ENCODE measurements at regions not wholly inside any gene's neighbourhood (a gene's known extent, or its start where the extent isn't known, plus 50 kb on each side); places are given as distances from the start of the nearest gene placed in this dataset.

- no peaks in the 10 kb centered on the region for H3K9me3 ChIP-seq (ENCODE audit: low read depth, low read length)
- no peak overlapping the region for H3K27ac ChIP-seq
- no peak overlapping the region for H3K4me3 ChIP-seq
- DNase-seq (ENCODE audit: low read depth, low spot score): no peak
- TF ChIP-seq POLR2AphosphoS5 (IDR thresholded peaks at IDR 0.05; ENCODE audit: borderline replicate concordance, low read depth, low read length) (no peak), FOXP2 (optimal IDR thresholded peaks at IDR 0.05; ENCODE audit: control extremely low read depth, extremely low read length, insufficient read depth) (no peak), EZH2 (IDR thresholded peaks at IDR 0.05) (no peak)
- no peak overlapping the region for H3K9ac ChIP-seq (ENCODE audit: insufficient read length)
- no peaks in the 10 kb centered on the region for H3K36me3 ChIP-seq (ENCODE audit: insufficient read depth, low read length)
These were observed 98.1 kb upstream of the SH3BP4 start for GRCh38 chr2:234853729-234854128.

- H3K27ac ChIP-seq: no peak overlapping the region
- TF ChIP-seq POLR2AphosphoS5 (IDR thresholded peaks at IDR 0.05; ENCODE audit: borderline replicate concordance, low read depth, low read length) (no peak), FOXP2 (optimal IDR thresholded peaks at IDR 0.05; ENCODE audit: control extremely low read depth, extremely low read length, insufficient read depth) (no peak), EZH2 (IDR thresholded peaks at IDR 0.05) (no peak)
These were observed 98.9 kb upstream of the SH3BP4 start for GRCh38 chr2:234852941-234853340.

GRCh38 chr2:234852035-234852434, 99.8 kb upstream of the SH3BP4 start:
- Histone ChIP-seq H3K4me3 (no peak overlapping the region), H3K9ac (ENCODE audit: insufficient read length) (no peak overlapping the region), H3K27ac (no peak overlapping the region)

More at GRCh38 chr2:234852941-234853340, 98.9 kb upstream of the SH3BP4 start:
- H3K9ac ChIP-seq (ENCODE audit: insufficient read length): no peak overlapping the region
- no peak overlapping the region for H3K4me3 ChIP-seq
- no peak for DNase-seq (ENCODE audit: low read depth, low spot score)
- no peaks in the 10 kb centered on the region for H3K36me3 ChIP-seq (ENCODE audit: insufficient read depth, low read length)
- no peaks in the 10 kb centered on the region for H3K9me3 ChIP-seq (ENCODE audit: low read depth, low read length)

GRCh38 chr2:234851451-234851850, 100.4 kb upstream of the SH3BP4 start:
- H3K9me3 ChIP-seq (ENCODE audit: low read depth, low read length): no peaks in the 10 kb centered on the region
- no peak overlapping the region for H3K27ac ChIP-seq
- no peak for TF ChIP-seq EZH2 (IDR thresholded peaks at IDR 0.05)
- TF ChIP-seq FOXP2 (optimal IDR thresholded peaks at IDR 0.05; ENCODE audit: control extremely low read depth, extremely low read length, insufficient read depth): no peak
- no peak for TF ChIP-seq POLR2AphosphoS5 (IDR thresholded peaks at IDR 0.05; ENCODE audit: borderline replicate concordance, low read depth, low read length)

More at GRCh38 chr2:234852035-234852434, 99.8 kb upstream of the SH3BP4 start:
- Histone ChIP-seq H3K9me3 (ENCODE audit: low read depth, low read length) (no peaks in the 10 kb centered on the region), H3K36me3 (ENCODE audit: insufficient read depth, low read length) (no peaks in the 10 kb centered on the region)
- TF ChIP-seq EZH2 (IDR thresholded peaks at IDR 0.05) (no peak), FOXP2 (optimal IDR thresholded peaks at IDR 0.05; ENCODE audit: control extremely low read depth, extremely low read length, insufficient read depth) (no peak)
- DNase-seq (ENCODE audit: low read depth, low spot score): no peak

GRCh38 chr2:234850818-234851217, 101.0 kb upstream of the SH3BP4 start:
- Histone ChIP-seq H3K4me3 (no peak overlapping the region), H3K36me3 (ENCODE audit: insufficient read depth, low read length) (no peaks in the 10 kb centered on the region), H3K9me3 (ENCODE audit: low read depth, low read length) (no peaks in the 10 kb centered on the region), H3K9ac (ENCODE audit: insufficient read length) (no peak overlapping the region), H3K27ac (no peak overlapping the region)
- no peak for TF ChIP-seq POLR2AphosphoS5 (IDR thresholded peaks at IDR 0.05; ENCODE audit: borderline replicate concordance, low read depth, low read length)
- TF ChIP-seq FOXP2 (optimal IDR thresholded peaks at IDR 0.05; ENCODE audit: control extremely low read depth, extremely low read length, insufficient read depth): no peak
- TF ChIP-seq EZH2 (IDR thresholded peaks at IDR 0.05): no peak
- DNase-seq (ENCODE audit: low read depth, low spot score): no peak

More at GRCh38 chr2:234851451-234851850, 100.4 kb upstream of the SH3BP4 start:
- no peak for DNase-seq (ENCODE audit: low read depth, low spot score)
- no peak overlapping the region for H3K9ac ChIP-seq (ENCODE audit: insufficient read length)
- no peak overlapping the region for H3K4me3 ChIP-seq
- H3K36me3 ChIP-seq (ENCODE audit: insufficient read depth, low read length): no peaks in the 10 kb centered on the region

GRCh38 chr2:234849678-234850077, 102.1 kb upstream of the SH3BP4 start:
- Histone ChIP-seq H3K9me3 (ENCODE audit: low read depth, low read length) (no peaks in the 10 kb centered on the region), H3K4me3 (no peak overlapping the region), H3K9ac (ENCODE audit: insufficient read length) (no peak overlapping the region), H3K36me3 (ENCODE audit: insufficient read depth, low read length) (no peaks in the 10 kb centered on the region), H3K27ac (no peak overlapping the region)
- no peak for TF ChIP-seq POLR2AphosphoS5 (IDR thresholded peaks at IDR 0.05; ENCODE audit: borderline replicate concordance, low read depth, low read length)
- no peak for TF ChIP-seq FOXP2 (optimal IDR thresholded peaks at IDR 0.05; ENCODE audit: control extremely low read depth, extremely low read length, insufficient read depth)
- TF ChIP-seq EZH2 (IDR thresholded peaks at IDR 0.05): no peak
- DNase-seq (ENCODE audit: low read depth, low spot score): no peak

- Histone ChIP-seq H3K36me3 (ENCODE audit: insufficient read depth, low read length) (no peaks in the 10 kb centered on the region), H3K9ac (ENCODE audit: insufficient read length) (no peak overlapping the region), H3K9me3 (ENCODE audit: low read depth, low read length) (no peaks in the 10 kb centered on the region), H3K4me3 (no peak overlapping the region), H3K27ac (no peak overlapping the region)
- no peak for DNase-seq (ENCODE audit: low read depth, low spot score)
- no peak for TF ChIP-seq FOXP2 (optimal IDR thresholded peaks at IDR 0.05; ENCODE audit: control extremely low read depth, extremely low read length, insufficient read depth)
- TF ChIP-seq POLR2AphosphoS5 (IDR thresholded peaks at IDR 0.05; ENCODE audit: borderline replicate concordance, low read depth, low read length): no peak
- TF ChIP-seq EZH2 (IDR thresholded peaks at IDR 0.05): no peak
These were observed 103.2 kb upstream of the SH3BP4 start for GRCh38 chr2:234848578-234848977.

- Histone ChIP-seq H3K9me3 (ENCODE audit: low read depth, low read length) (no peaks in the 10 kb centered on the region), H3K36me3 (ENCODE audit: insufficient read depth, low read length) (no peaks in the 10 kb centered on the region), H3K4me3 (no peak overlapping the region), H3K9ac (ENCODE audit: insufficient read length) (no peak overlapping the region), H3K27ac (no peak overlapping the region)
- DNase-seq (ENCODE audit: low read depth, low spot score): no peak
- TF ChIP-seq FOXP2 (optimal IDR thresholded peaks at IDR 0.05; ENCODE audit: control extremely low read depth, extremely low read length, insufficient read depth) (no peak), EZH2 (IDR thresholded peaks at IDR 0.05) (no peak), POLR2AphosphoS5 (IDR thresholded peaks at IDR 0.05; ENCODE audit: borderline replicate concordance, low read depth, low read length) (no peak)
These were observed 104.2 kb upstream of the SH3BP4 start for GRCh38 chr2:234847639-234848038.

GRCh38 chr2:234847364-234847635, 104.5 kb upstream of the SH3BP4 start:
- H3K27ac ChIP-seq: no peak overlapping the region
- TF ChIP-seq EZH2 (IDR thresholded peaks at IDR 0.05): no peak
- TF ChIP-seq FOXP2 (optimal IDR thresholded peaks at IDR 0.05; ENCODE audit: control extremely low read depth, extremely low read length, insufficient read depth): no peak
- no peak for TF ChIP-seq POLR2AphosphoS5 (IDR thresholded peaks at IDR 0.05; ENCODE audit: borderline replicate concordance, low read depth, low read length)
- no peaks in the 10 kb centered on the region for H3K9me3 ChIP-seq (ENCODE audit: low read depth, low read length)
- DNase-seq (ENCODE audit: low read depth, low spot score): no peak
- no peaks in the 10 kb centered on the region for H3K36me3 ChIP-seq (ENCODE audit: insufficient read depth, low read length)
- no peak overlapping the region for H3K9ac ChIP-seq (ENCODE audit: insufficient read length)
- no peak overlapping the region for H3K4me3 ChIP-seq
